HFFc6 (cell line): ENCODE measurements at regions not wholly inside any gene's neighbourhood (a gene's known extent, or its start where the extent isn't known, plus 50 kb on each side); places are given as distances from the start of the nearest gene placed in this dataset.

Experiments
- DNase-seq: peaks from one replicate; pipeline ENCODE4 v3.0.0-alpha.2; 2018
- H3K27ac Mint-ChIP-seq: 2 replicates; pipeline ENCODE4 v1.8.0; 2020; ENCODE audit warnings: mild to moderate bottlenecking, mixed read lengths
- H3K27me3 Mint-ChIP-seq: 2 replicates; pipeline ENCODE4 v1.8.0; 2021; ENCODE audit warnings: mild to moderate bottlenecking, moderate library complexity, mixed read lengths; ENCODE audit not compliant: insufficient read depth
- H3K36me3 Mint-ChIP-seq: 2 replicates; pipeline ENCODE4 v1.8.0; 2021; ENCODE audit warnings: low read depth, mixed read lengths
- H3K4me1 Mint-ChIP-seq: 2 replicates; pipeline ENCODE4 v1.8.0; 2020; ENCODE audit warnings: low read depth, mixed read lengths
- H3K4me3 Mint-ChIP-seq: 2 replicates; pipeline ENCODE4 v1.8.0; 2020; ENCODE audit warnings: mild to moderate bottlenecking, moderate library complexity, mixed read lengths
- H3K9me3 Mint-ChIP-seq: 2 replicates; pipeline ENCODE4 v1.8.0; 2020; ENCODE audit warnings: mild to moderate bottlenecking, mixed read lengths
- CTCF ChIP-seq: fragments of 200-600 bp; sonication (generic); IDR thresholded peaks from 2 replicates; pipeline ENCODE4 v1.5.0; 2021; ENCODE audit warnings: antibody characterized with exemption, mild to moderate bottlenecking

- Mint-ChIP-seq H3K4me3 (no peak overlapping the region), H3K27me3 (no peaks in the 10 kb centered on the region), H3K36me3 (peaks cover 7% of the 10 kb centered on the region; the same call in 1 of the 2 replicates), H3K4me1 (peaks cover 28% of the 10 kb centered on the region), H3K9me3 (no peaks in the 10 kb centered on the region), H3K27ac (no peak overlapping the region)
- no peak for DNase-seq
- no peak for TF ChIP-seq CTCF
These were observed 56.2 kb upstream of the PREP start for GRCh38 chr6:105459049-105459448.

GRCh38 chr6:105458551-105458950 is 55.7 kb upstream of the PREP start:
- DNase-seq, result no peak
- no peak overlapping the region for H3K4me3 Mint-ChIP-seq

GRCh38 chr6:105458084-105458483 is 55.2 kb upstream of the PREP start:
- no peak for DNase-seq
- H3K4me1 Mint-ChIP-seq, result peaks cover 28% of the 10 kb centered on the region
- TF ChIP-seq CTCF, result no peak
- no peaks in the 10 kb centered on the region; the same call in 1 of the 2 replicates for H3K27me3 Mint-ChIP-seq
- peaks cover 7% of the 10 kb centered on the region; the same call in 1 of the 2 replicates for H3K36me3 Mint-ChIP-seq
- no peak overlapping the region for H3K4me3 Mint-ChIP-seq
- no peaks in the 10 kb centered on the region for H3K9me3 Mint-ChIP-seq
- no peak overlapping the region for H3K27ac Mint-ChIP-seq

More at GRCh38 chr6:105458551-105458950, 55.7 kb upstream of the PREP start:
- no peaks in the 10 kb centered on the region for H3K9me3 Mint-ChIP-seq
- H3K4me1 Mint-ChIP-seq, result peaks cover 28% of the 10 kb centered on the region
- TF ChIP-seq CTCF, result no peak
- H3K36me3 Mint-ChIP-seq, result peaks cover 7% of the 10 kb centered on the region; the same call in 1 of the 2 replicates
- H3K27ac Mint-ChIP-seq, result no peak overlapping the region
- no peaks in the 10 kb centered on the region; the same call in 1 of the 2 replicates for H3K27me3 Mint-ChIP-seq

- Mint-ChIP-seq H3K36me3 (peaks cover 2% of the 10 kb centered on the region; the same call in 1 of the 2 replicates), H3K27ac (no peak overlapping the region), H3K4me1 (peaks cover 10% of the 10 kb centered on the region), H3K4me3 (no peak overlapping the region), H3K27me3 (no peaks in the 10 kb centered on the region; the same call in none of the 2 replicates), H3K9me3 (no peaks in the 10 kb centered on the region)
- no peak for DNase-seq
- no peak for TF ChIP-seq CTCF
These were observed 51.1 kb upstream of the PREP start for GRCh38 chr6:105453968-105454367.

- no peak for TF ChIP-seq CTCF
- H3K4me3 Mint-ChIP-seq, result no peak overlapping the region
- no peak for DNase-seq
- no peaks in the 10 kb centered on the region for H3K9me3 Mint-ChIP-seq
- H3K27me3 Mint-ChIP-seq, result no peaks in the 10 kb centered on the region; the same call in none of the 2 replicates
- H3K27ac Mint-ChIP-seq, result no peak overlapping the region
- no peaks in the 10 kb centered on the region for H3K36me3 Mint-ChIP-seq
- peaks cover 2% of the 10 kb centered on the region for H3K4me1 Mint-ChIP-seq
These were observed 50.3 kb upstream of the PREP start for GRCh38 chr6:105452924-105453756.
